ENCODE measurements at regions not wholly inside any gene's neighbourhood (a gene's known extent, or its start where the extent isn't known, plus 50 kb on each side); places are given as distances from the start of the nearest gene placed in this dataset.

- no peak for DNase-seq
Measured at GRCh38 chr9:135255033-135255840, 167.8 kb downstream of the OLFM1 start.

DNA sequence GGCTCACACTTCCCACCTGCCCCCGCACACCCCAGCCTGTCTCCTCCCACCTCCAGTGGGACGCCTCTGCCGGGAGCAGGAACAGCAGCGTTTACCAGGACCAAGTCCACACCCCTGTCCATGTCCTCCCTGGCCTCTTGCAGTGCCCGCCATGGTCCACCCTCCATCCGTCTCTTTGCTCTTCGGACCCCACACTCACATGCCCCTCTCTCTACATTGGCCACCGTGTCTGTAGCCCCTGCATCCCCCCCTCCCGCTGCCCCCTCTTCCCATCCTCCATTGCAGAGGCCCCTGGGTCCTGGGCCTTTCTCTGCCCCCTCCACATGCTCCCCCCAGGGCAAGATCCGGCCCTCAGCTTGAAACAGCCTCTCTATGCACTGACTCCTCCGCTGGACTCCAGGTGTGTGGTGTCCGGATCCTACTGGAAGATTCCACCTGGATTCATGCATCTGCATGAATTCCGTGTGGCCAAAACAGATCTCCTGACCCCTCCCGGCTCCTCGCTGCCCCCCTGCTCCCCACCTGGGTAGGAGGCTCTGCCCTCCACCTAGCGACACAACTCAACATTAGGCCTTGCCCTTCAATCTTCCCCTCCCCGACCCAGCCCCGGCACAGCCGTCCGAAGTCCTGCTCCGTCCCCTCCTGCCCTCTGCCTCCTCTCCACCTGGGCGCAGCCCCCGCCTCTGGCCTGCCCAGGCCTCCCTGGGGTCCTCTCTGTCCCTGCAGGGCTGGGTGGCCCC, 168.5 kb downstream of the OLFM1 start:
- DNase-seq = no peak

DNA sequence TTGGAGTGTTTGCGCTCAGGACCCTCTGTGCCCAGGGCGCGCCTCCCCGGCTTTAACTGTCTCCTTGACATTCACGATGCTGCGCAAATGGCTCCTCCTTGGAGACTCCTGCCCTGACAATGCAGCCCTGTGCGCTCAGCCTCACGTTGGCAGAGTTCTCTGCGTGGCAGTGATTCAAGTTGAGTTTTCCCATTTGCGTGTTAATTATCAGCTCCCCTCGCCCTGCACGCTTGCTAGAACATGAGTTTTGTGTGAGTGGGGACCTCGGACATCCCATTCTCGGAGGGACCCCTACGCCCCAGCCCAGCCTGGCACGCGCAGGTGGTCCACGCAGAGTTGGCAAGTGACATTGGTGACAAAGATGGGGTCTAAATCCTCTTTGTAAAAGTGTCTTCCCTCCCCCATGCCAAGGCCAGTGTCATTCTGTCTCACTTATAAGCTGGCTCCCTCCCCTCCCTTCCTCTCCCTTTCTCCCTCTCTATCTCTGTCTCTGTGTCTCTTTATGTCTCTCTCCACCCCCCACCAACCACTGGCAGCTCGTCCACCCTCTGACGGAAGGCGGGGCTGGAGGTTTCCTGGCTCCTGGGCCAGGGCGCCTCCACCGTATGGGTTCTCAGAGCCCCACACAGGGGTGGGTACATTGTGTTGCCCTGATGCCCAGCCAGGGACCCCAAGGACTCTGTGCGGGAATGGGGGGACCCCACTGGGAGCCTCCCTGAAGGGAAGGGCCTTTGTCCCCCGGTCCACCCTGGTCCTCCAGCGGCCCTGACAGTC, 169.3 kb downstream of the OLFM1 start:
- no peak for DNase-seq

DNA sequence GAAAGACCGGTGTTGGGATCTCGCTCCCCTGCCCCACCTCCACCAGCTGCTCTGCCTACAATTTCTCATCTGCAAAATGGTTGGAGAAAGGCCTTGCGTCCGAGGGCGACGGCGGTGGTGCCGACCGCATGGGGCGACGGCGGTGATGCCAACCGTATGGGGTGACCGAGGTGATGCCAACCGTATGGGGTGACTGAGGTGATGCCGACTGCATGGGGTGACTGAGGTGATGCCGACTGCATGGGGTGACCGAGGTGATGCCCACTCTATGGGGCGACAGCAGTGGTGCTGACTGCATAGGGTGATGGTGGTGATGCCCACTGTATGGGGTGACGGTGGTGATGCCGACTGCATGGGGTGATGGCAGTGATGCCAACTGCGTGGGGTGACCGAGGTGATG, 171.0 kb downstream of the OLFM1 start:
- no peak for DNase-seq

GRCh38 chr9:135259273-135259672, 171.8 kb downstream of the OLFM1 start:
- no peak for DNase-seq

DNA sequence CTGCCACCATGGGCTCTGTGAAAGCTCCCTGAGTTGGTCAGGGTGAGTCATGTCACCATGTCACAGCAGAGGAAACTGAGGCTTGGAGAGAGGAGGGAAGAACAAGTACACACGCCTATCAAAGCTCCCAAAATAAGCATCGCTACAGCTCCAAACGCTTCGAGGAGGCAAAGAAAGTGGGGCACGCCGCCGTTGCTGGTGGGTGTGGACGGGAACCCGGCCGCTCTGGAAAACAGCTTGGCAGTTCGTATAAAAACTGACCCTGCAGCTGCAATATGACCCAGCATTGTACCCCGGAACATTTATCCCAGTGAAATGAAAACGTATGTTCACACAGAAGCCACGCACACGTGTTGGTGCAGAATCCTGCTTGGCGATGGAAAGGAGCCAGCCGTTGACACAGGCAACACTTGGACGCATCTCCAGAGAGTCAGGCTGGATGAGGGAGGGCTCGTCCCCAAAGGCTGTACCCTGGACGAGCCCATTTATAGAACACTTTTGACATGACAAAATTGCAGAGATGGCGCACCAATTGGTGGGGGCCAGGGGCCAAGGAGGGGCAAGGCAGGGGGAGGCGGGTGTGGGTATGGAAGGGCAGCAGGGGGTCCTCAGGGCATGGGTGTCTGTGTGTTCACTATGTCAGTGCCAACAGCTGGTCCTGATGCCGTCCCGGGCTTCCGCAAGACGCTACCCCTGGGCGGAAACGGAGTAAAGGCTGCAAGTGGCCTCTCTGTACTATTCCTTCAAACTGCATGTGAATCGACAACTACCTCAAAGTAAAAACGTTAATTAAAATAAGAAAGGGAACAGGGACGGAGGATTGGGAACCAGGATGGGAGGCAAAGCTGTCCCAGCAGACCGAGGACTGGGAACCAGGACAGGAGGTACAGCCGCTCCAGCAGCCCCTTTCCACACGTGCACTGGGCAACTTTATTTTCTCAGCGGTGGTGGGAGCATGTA, 173.0 kb downstream of the OLFM1 start:
- DNase-seq = no peak

- no peak for DNase-seq
Measured at GRCh38 chr9:135262248-135262647, 174.8 kb downstream of the OLFM1 start.

GRCh38 chr9:135263511-135263910, 176.0 kb downstream of the OLFM1 start:
- no peak for DNase-seq

DNA sequence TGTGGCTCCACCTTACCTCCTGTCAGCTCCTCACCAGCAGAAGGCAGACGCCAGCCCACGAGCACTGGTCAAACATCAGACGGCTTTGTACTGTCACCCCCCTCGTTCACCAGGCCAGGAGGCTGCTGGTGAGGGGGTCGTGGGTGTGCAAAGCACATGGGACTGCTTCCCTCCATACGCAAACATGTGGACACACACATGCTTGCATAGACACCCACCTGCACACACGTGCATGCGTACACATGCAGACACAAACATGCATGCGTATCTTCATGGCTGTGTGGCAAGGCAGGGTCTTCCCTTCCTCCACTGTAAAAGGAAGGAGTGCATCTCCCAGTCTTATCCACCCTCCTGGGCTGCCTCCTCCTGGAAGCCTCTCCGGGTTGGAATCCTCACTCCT, 178.5 kb downstream of the OLFM1 start:
- DNase-seq = no peak

DNA sequence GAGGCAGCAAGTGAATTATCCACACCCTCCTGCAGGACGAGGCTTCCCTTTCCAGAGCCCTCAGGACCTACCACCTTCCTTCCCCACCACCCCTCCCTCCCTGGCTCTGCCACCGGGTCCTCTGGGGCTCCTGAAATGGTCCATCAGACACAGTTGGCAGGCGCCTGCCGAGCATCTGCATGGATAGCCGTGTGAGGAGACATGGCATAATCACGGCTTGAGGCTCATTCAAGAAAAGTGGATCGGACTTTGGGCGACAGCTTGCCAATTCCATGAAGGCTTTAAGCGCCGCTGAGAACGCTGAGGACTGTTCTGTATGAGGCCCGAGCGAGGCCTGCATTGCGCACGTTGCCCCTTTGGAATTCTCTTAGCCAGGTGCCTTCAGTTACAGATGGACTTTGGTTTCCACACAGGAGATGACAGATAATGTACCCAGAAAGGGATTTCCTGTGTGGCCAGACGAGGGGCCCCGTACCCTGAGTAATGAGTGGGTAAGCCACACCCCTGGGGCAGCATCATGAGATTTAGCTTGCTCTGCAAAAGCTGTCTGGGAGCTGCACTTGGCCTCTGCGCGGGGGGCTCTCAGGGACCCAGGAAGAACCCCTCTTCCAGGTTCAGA, 179.8 kb downstream of the OLFM1 start:
- no peak for DNase-seq

DNA sequence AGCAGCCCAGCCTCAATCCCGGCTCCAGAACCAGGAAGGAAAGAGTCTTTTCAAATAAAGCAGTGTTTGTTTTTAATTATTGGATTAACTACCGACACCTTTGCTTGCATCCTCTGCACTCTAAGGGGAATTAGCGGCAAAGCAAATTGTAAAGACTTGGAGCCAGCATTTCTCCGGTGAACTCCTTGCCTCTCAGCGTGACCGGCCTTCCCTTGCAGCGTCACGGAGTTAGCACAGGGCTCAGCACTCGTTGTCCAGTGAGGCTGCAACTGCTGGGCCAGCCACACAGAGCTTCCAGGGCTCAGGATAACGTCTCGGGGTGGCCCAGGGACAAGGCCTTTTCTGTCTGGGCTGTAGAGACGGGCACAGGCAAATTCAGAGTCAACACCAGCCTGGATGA, 180.6 kb downstream of the OLFM1 start:
- DNase-seq = no peak

DNA sequence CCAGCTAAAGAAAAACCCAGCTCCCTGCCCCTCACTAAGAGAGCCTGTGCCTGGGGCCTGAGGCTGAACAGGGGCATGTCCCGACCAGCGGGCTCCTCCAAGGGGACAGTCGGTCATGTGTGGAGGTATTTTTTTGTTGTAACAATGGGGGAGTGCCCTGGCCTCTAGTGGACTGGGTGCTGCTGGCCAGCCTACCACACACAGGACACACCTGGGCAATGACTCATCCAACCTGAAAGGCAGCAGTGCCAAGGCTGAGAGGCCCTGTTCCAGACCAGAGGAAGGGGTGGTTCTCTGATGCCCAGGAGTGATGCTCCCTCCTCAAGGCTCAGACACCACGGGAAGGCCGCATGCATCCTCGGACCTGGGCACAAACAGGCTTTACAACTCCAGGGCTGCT, 181.5 kb downstream of the OLFM1 start:
- no peak for DNase-seq

DNA sequence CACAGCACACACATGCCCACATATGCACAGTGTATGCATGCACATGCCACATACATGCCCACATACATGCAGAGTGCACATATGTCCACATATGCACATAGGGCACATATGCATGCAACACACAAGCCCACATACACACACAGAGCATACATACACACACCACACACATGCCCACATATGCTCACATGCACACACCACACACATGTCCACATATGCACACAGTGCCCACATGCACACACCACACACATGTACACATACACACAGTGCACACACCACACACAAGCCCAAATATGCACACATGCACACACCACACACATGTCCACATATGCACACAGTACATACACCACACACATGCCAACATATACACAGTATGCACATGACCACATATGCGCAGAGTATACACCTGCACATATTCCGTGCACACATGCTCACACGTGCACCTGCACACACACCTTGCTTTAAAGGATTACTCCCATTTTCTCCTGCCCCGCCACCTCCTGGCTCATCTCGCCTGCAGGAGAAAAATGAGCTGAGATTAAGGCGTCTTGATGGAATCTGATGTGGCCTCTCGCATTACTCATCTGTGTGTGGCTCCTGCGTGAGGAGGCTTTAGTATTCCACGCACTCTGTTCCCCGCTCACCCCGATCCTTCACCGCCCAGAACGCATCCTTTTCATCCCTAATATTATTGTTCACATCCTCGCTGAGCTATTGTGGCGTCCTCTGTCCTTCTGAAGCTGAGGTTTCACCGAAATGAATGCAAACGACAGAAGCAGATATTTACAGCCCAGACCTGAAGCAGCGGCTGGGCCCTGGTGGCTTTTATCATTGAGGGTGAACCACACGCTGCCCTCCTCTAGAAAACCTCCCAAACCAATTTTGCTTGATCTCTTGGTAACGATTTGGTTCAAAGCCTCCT, 182.7 kb downstream of the OLFM1 start:
- DNase-seq = no peak

DNA sequence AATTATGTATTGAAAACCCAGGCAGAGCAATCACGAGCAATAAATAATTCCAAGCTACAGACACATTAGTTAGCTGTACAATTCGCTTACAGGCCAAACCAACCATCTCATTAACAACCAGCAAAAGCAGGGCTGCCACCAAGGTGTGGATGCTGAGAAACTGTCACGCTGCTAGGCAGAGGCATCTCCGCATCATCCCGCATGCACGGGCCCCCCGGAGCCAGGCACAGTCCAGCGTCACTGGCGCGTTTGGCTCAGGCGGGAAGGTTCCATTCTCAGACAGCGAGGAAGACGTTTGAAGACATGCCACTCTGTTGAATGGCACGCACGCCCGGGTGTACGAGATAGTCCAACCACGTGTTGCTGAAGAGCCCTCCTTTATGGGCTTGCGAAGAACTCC, 184.0 kb downstream of the OLFM1 start:
- DNase-seq = no peak

DNA sequence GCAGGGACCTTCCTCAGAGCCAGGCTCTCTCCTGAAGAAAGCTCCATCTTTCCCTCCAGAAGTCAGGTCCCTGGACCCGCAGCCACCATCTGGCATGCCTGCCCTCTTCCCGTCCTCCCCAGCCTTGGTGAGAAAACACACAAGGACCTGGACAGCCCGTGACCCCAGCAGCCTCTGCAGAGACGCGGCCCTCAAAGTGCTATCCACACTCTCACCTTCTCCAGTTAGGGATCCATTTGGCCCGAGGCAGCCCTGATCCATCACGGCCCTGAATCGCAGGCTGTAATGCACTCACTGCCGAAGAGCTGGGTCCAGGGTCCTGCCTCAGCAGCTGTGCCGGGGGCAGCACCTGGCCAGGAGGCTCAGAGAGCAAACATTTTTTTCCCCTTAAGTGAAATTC, 185.1 kb downstream of the OLFM1 start:
- DNase-seq = no peak

DNA sequence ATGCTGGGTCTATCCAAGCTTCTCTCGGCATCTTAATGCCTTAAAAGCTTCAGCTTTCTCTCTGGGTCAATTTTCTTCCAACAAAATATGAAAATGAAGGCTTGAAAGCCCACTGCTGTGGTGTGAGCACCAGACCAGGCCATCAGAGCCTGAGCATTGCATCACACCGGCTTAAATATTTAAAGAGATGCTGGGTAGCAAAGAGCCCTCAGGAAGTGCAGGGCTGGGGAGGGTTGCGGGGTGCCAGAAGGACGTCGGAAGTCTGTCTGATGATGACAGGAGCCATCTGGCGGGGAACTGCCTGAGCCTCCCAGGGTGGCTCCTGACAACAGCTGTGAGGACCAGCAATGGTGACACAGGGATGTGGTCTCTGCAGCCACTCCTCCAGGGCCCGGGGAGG, 185.5 kb downstream of the OLFM1 start:
- no peak for DNase-seq

DNA sequence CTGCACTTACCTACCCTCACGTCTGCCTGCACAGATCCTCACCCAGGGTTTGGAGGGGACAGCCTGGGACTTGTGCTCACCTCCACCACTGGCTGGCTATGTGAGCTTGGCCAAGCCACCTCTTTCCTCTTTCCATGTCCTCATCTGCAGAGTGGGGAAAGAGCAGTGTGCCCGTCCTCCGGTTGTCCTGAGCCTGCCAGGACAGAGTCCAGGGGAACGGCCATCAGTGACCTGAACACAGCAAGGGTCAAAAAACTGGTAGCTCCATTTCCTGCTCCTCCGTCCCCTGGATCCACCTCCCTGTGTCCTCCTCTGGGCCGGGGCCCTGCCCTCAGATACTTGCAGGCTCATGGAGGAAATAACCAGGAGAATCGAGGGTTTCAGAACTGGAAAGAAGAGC, 187.7 kb downstream of the OLFM1 start:
- no peak for DNase-seq

DNA sequence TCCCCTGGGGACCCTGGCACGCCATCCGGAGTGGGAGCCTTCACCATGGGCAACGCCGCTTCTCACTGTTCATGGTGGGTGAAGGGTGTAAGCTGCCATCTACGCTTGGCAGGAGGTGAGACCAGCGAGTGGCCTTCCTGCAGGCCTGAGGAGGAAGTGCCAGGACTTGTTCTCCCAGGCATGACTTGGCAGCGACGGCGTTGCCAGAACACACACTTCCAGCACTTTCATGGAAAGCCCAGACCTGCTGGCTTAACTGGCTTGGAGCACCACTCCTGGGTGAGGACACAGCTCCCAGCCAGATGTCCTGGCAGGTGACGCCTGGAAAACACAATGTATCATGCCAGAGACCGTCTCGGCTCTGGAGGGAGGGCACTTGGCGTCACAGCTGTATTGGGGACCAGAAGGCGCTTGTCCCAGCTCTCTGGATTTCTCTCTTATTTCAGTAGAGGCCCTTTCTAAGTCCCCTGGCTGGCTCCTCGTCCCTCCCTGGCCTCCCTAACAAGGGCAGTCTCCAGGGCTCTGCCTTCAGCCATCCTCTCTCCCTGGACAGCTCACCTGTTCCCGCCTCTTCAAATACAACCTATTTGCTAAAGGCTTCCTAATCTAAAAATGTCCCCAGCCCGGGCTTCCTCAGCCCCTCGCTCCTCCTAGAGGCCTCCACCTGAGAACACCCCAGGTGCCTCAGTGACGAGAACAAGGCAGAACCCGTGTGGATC, 188.3 kb downstream of the OLFM1 start:
- no peak for DNase-seq

GRCh38 chr9:135277219-135278201, 190.0 kb downstream of the OLFM1 start:
- no peak for DNase-seq

All from fibroblast of skin of right quadriceps (primary cell).